ENCODE measurements at regions not wholly inside any gene's neighbourhood (a gene's known extent, or its start where the extent isn't known, plus 50 kb on each side); places are given as distances from the start of the nearest gene placed in this dataset.

GRCh38 chr16:85370881-85371651, 242.1 kb upstream of the GSE1 start:
- Histone ChIP-seq H3K27ac (peak overlapping the region; percentile 58), H3K4me3 (no peak overlapping the region), H3K36me3 (no peaks in the 10 kb centered on the region), H3K27me3 (no peaks in the 10 kb centered on the region), H3K9me3 (ENCODE audit: low read depth) (no peaks in the 10 kb centered on the region), H3K4me1 (ENCODE audit: low read depth) (peaks cover 13% of the 10 kb centered on the region)
- TF ChIP-seq, protein P1, sequence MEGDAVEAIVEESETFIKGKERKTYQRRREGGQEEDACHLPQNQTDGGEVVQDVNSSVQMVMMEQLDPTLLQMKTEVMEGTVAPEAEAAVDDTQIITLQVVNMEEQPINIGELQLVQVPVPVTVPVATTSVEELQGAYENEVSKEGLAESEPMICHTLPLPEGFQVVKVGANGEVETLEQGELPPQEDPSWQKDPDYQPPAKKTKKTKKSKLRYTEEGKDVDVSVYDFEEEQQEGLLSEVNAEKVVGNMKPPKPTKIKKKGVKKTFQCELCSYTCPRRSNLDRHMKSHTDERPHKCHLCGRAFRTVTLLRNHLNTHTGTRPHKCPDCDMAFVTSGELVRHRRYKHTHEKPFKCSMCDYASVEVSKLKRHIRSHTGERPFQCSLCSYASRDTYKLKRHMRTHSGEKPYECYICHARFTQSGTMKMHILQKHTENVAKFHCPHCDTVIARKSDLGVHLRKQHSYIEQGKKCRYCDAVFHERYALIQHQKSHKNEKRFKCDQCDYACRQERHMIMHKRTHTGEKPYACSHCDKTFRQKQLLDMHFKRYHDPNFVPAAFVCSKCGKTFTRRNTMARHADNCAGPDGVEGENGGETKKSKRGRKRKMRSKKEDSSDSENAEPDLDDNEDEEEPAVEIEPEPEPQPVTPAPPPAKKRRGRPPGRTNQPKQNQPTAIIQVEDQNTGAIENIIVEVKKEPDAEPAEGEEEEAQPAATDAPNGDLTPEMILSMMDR (IDR thresholded peaks at IDR 0.05; ENCODE audit: low read depth, low read length) = no peak
- DNase-seq (ENCODE audit: low read depth in 1 of 2, low spot score in 1 of 2) = no peak

GRCh38 chr16:85371948-85372347, 241.2 kb upstream of the GSE1 start:
- no peaks in the 10 kb centered on the region for H3K36me3 ChIP-seq
- H3K9me3 ChIP-seq (ENCODE audit: low read depth) = no peaks in the 10 kb centered on the region
- H3K27ac ChIP-seq = no peak overlapping the region
- no peaks in the 10 kb centered on the region for H3K27me3 ChIP-seq
- peaks cover 4% of the 10 kb centered on the region for H3K4me1 ChIP-seq (ENCODE audit: low read depth)
- TF ChIP-seq, protein P1 (IDR thresholded peaks at IDR 0.05; ENCODE audit: low read depth, low read length) = no peak
- DNase-seq (ENCODE audit: low read depth in 1 of 2, low spot score in 1 of 2) = no peak
- no peak overlapping the region for H3K4me3 ChIP-seq

- no peaks in the 10 kb centered on the region for H3K9me3 ChIP-seq (ENCODE audit: low read depth)
- peak in 1 of 2 donors; percentile 49 for DNase-seq (ENCODE audit: low read depth in 1 of 2, low spot score in 1 of 2)
- TF ChIP-seq, protein P1 (IDR thresholded peaks at IDR 0.05; ENCODE audit: low read depth, low read length) = no peak
- no peaks in the 10 kb centered on the region for H3K36me3 ChIP-seq
- H3K4me1 ChIP-seq (ENCODE audit: low read depth) = peaks cover 6% of the 10 kb centered on the region
- H3K27ac ChIP-seq = no peak overlapping the region
- H3K27me3 ChIP-seq = no peaks in the 10 kb centered on the region
- no peak overlapping the region for H3K4me3 ChIP-seq
Measured at GRCh38 chr16:85372627-85373372, 240.3 kb upstream of the GSE1 start.

GRCh38 chr16:85373741-85374570, 239.2 kb upstream of the GSE1 start:
- no peak overlapping the region for H3K27ac ChIP-seq
- no peak for DNase-seq (ENCODE audit: low read depth in 1 of 2, low spot score in 1 of 2)
- TF ChIP-seq, protein P1 (IDR thresholded peaks at IDR 0.05; ENCODE audit: low read depth, low read length) = no peak
- no peaks in the 10 kb centered on the region for H3K36me3 ChIP-seq
- peaks cover 8% of the 10 kb centered on the region for H3K4me1 ChIP-seq (ENCODE audit: low read depth)
- no peaks in the 10 kb centered on the region for H3K27me3 ChIP-seq
- H3K9me3 ChIP-seq (ENCODE audit: low read depth) = no peaks in the 10 kb centered on the region
- H3K4me3 ChIP-seq = no peak overlapping the region

DNA sequence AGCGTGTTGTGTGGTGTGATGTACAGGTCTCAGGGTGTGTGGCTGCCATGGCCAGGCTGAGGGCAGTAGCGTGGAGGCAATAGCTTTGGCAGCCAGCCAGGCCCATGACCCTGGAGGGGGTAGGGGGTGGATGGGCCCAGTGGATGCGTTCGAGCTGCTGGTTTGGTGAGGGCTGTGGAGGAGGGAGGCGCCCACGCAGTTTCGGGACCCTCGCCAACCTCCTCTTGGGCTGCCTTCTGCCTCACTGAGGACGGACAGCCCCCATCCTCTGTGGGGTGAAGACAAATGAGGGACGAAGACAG, 238.6 kb upstream of the GSE1 start:
- H3K27ac ChIP-seq = no peak overlapping the region
- peaks cover 9% of the 10 kb centered on the region for H3K4me1 ChIP-seq (ENCODE audit: low read depth)
- H3K36me3 ChIP-seq = no peaks in the 10 kb centered on the region
- TF ChIP-seq, protein P1 (IDR thresholded peaks at IDR 0.05; ENCODE audit: low read depth, low read length) = no peak
- no peaks in the 10 kb centered on the region for H3K27me3 ChIP-seq
- no peak overlapping the region for H3K4me3 ChIP-seq
- no peak for DNase-seq (ENCODE audit: low read depth in 1 of 2, low spot score in 1 of 2)
- no peaks in the 10 kb centered on the region for H3K9me3 ChIP-seq (ENCODE audit: low read depth)
